B cell (primary cell): ENCODE measurements at regions not wholly inside any gene's neighbourhood (a gene's known extent, or its start where the extent isn't known, plus 50 kb on each side); places are given as distances from the start of the nearest gene placed in this dataset.

ENCODE experiments used
- ATAC-seq: fragments of 200-7000 bp; cut with Tn5 transposase; one replicate; pipeline ENCODE4 v1.10.0; 2021; ENCODE audit warnings: low read depth, mild to moderate bottlenecking, moderate number of reproducible peaks, moderate library complexity
- CTCF ChIA-PET: fragments of 350-600 bp; sonication (Branson Sonifier 250); formaldehyde crosslinking; loops from one replicate; lab custom pipeline; 2021; ENCODE audit warnings: antibody characterized with exemption, inconsistent platforms; lab: Charles Lee
- POLR2A ChIA-PET: fragments of 350-600 bp; sonication (Branson Sonifier 250); formaldehyde crosslinking; loops from one replicate; lab custom pipeline; 2021; ENCODE audit warnings: antibody characterized with exemption; lab: Charles Lee
- DNase-seq: peaks from one replicate; pipeline ENCODE4 v3.0.0; 2013
- H2AFZ ChIP-seq: 2 replicates; pipeline ENCODE4 v1.6.1; 2012; ENCODE audit warnings: mild to moderate bottlenecking, low read depth, low read length; ENCODE audit not compliant: insufficient read depth, poor library complexity, severe bottlenecking
- H3K27ac ChIP-seq, 2 donors: 1 replicate in 1 of 2; 2 replicates in 1 of 2; pipeline ENCODE4 v1.5.1; 2012 to 2013; ENCODE audit warnings: low read length in 2 of 2, mild to moderate bottlenecking in 2 of 2, moderate library complexity in 1 of 2
- H3K27me3 ChIP-seq, 4 experiments: fragments of 200-600 bp in 1 of 4; sonication (generic) in 1 of 4; replicated peaks in 1 of 4; 1 replicate in 2 of 4; 2 replicates in 2 of 4; pipeline versions ENCODE4 v1.6.1 to v1.7.0; 2013 to 2016; ENCODE audit warnings: low read length in 3 of 4, mild to moderate bottlenecking in 2 of 4, mixed read lengths in 1 of 4, moderate library complexity in 1 of 4; ENCODE audit not compliant: insufficient read depth in 4 of 4, control insufficient read depth in 3 of 4; ENCODE audit errors: control extremely low read depth in 1 of 4
- H3K36me3 ChIP-seq, 2 experiments: replicated peaks in 1 of 2; 1 replicate in 1 of 2; 2 replicates in 1 of 2; pipeline versions ENCODE4 v1.6.1 to v1.7.1; 2013; ENCODE audit warnings: low read length in 1 of 2; ENCODE audit not compliant: insufficient read depth in 2 of 2, control insufficient read depth in 1 of 2; ENCODE audit errors: control extremely low read depth in 1 of 2, extremely low read depth in 1 of 2
- H3K4me1 ChIP-seq, 2 donors: fragments of 200-600 bp in 1 of 2; sonication (generic) in 1 of 2; 1 replicate in 1 of 2; 2 replicates in 1 of 2; pipeline versions ENCODE4 v1.5.1 to v1.6.1; 2013 to 2017; ENCODE audit warnings: low read length in 2 of 2; ENCODE audit not compliant: control insufficient read depth in 2 of 2, insufficient read depth in 2 of 2
- H3K4me2 ChIP-seq: replicated peaks from 2 replicates; pipeline ENCODE3; 2012; ENCODE audit warnings: mild to moderate bottlenecking, low read depth, low read length; ENCODE audit not compliant: poor library complexity, severe bottlenecking
- H3K4me3 ChIP-seq, 5 experiments: fragments of 200-600 bp in 1 of 5; sonication (generic) in 1 of 5; 1 replicate in 3 of 5; 2 replicates in 2 of 5; pipeline versions ENCODE4 v1.5.1 to v1.7.0; 2011 to 2016; ENCODE audit warnings: low read length in 4 of 5, mild to moderate bottlenecking in 4 of 5, low read depth in 2 of 5, control low read depth in 1 of 5, moderate library complexity in 1 of 5; ENCODE audit not compliant: insufficient read depth in 1 of 5; ENCODE audit errors: control extremely low read depth in 1 of 5, extremely low read depth in 1 of 5
- H3K79me2 ChIP-seq: fragments of 200-600 bp; sonication (generic); one replicate; pipeline ENCODE4 v1.6.0; 2016; ENCODE audit warnings: low read length; ENCODE audit not compliant: control insufficient read depth, insufficient read depth
- H3K9ac ChIP-seq: fragments of 200-600 bp; sonication (generic); 2 replicates; pipeline ENCODE4 v1.6.1; 2017; ENCODE audit warnings: mild to moderate bottlenecking, low read length, moderate library complexity
- H3K9me3 ChIP-seq, 3 donors: one replicate each; pipeline versions ENCODE4 v1.6.1 to v1.7.1; 2013; ENCODE audit warnings: low read length in 2 of 3; ENCODE audit not compliant: control insufficient read depth in 2 of 3, insufficient read depth in 1 of 3; ENCODE audit errors: control extremely low read depth in 1 of 3
- H4K20me1 ChIP-seq: 2 replicates; pipeline ENCODE4 v1.6.0; 2012; ENCODE audit warnings: mild to moderate bottlenecking, low read length; ENCODE audit not compliant: insufficient read depth, control insufficient read depth, poor library complexity, severe bottlenecking
- H3K27ac Mint-ChIP-seq: one replicate; pipeline ENCODE4 v1.8.0; 2021; ENCODE audit warnings: mixed read lengths
- H3K27me3 Mint-ChIP-seq: one replicate; pipeline ENCODE4 v1.8.0; 2021; ENCODE audit warnings: mixed read lengths
- H3K4me1 Mint-ChIP-seq: one replicate; pipeline ENCODE4 v1.8.0; 2021; ENCODE audit warnings: mixed read lengths
- H3K4me3 Mint-ChIP-seq: one replicate; pipeline ENCODE4 v1.8.0; 2021; ENCODE audit warnings: mixed read lengths
- H3K9me3 Mint-ChIP-seq: one replicate; pipeline ENCODE4 v1.8.0; 2022; ENCODE audit warnings: mixed read lengths; ENCODE audit not compliant: insufficient read depth
- EZH2 ChIP-seq: IDR thresholded peaks from 2 replicates; pipeline ENCODE4 v1.6.1; 2012; ENCODE audit warnings: borderline replicate concordance, low read depth, mild to moderate bottlenecking, moderate library complexity, low read length; ENCODE audit not compliant: insufficient read depth, poor library complexity, severe bottlenecking
- WGBS: methylation state at CpG from one replicate; pipeline ENCODE4 v1.1.5; 2013; ENCODE audit warnings: missing lambda C conversion rate; ENCODE audit not compliant: insufficient coverage; 5-methylcytosine and 5-hydroxymethylcytosine counted together
- intact Hi-C: fragments of 100-400 bp; cut with micrococcal nuclease; formaldehyde crosslinking; loops from one replicate; pipeline ENCODE4 v1.10.0; 2022
- TF ChIP-seq, protein P1 (sequence below): fragments of 200-600 bp; IDR thresholded peaks from one replicate; pipeline ENCODE4 v1.8.0; 2022; ENCODE audit warnings: antibody characterized with exemption, mild to moderate bottlenecking

DNA sequence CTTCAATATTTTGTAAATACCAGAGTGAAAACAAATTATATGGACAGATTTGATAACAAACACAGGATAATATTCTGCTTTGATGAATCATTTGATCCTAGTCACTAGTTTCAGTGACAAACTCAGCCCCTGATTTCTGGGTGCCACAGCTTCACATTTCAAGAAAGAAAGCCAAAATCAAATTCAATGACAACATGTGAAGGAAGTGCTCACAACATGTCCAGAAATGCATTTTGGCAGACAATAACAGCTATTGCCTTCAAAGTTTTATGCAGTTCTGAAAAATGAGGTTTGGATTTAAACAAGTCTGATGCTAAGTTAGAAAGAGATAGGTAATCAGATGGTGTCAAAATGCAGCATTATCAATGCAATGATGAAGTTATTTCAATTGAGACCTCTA is 106.9 kb upstream of the PIEZO2 start:
- no peaks in the 10 kb centered on the region for H3K27me3 Mint-ChIP-seq
- H3K27ac ChIP-seq: no peak overlapping the region
- H2AFZ ChIP-seq: no peak overlapping the region
- POLR2A ChIA-PET: no interaction called here
- H4K20me1 ChIP-seq: no peaks in the 10 kb centered on the region
- ATAC-seq (no peak), DNase-seq (no peak)
- CTCF ChIA-PET: no interaction called here
- no peaks in the 10 kb centered on the region for H3K79me2 ChIP-seq
- H3K4me1 ChIP-seq: no peaks in the 10 kb centered on the region
- H3K4me1 Mint-ChIP-seq: no peaks in the 10 kb centered on the region
- H3K4me2 ChIP-seq: no peak overlapping the region
- no peak overlapping the region for H3K9ac ChIP-seq
- no peaks in the 10 kb centered on the region for H3K9me3 Mint-ChIP-seq
- no peak overlapping the region for H3K4me3 Mint-ChIP-seq
- intact Hi-C loops: no loop called here
- H3K4me3 ChIP-seq: no peak overlapping the region
- no peak overlapping the region for H3K27ac Mint-ChIP-seq
- H3K9me3 ChIP-seq: no peaks in the 10 kb centered on the region
- no peaks in the 10 kb centered on the region for H3K27me3 ChIP-seq
- H3K36me3 ChIP-seq: no peaks in the 10 kb centered on the region
- TF ChIP-seq, protein P1, sequence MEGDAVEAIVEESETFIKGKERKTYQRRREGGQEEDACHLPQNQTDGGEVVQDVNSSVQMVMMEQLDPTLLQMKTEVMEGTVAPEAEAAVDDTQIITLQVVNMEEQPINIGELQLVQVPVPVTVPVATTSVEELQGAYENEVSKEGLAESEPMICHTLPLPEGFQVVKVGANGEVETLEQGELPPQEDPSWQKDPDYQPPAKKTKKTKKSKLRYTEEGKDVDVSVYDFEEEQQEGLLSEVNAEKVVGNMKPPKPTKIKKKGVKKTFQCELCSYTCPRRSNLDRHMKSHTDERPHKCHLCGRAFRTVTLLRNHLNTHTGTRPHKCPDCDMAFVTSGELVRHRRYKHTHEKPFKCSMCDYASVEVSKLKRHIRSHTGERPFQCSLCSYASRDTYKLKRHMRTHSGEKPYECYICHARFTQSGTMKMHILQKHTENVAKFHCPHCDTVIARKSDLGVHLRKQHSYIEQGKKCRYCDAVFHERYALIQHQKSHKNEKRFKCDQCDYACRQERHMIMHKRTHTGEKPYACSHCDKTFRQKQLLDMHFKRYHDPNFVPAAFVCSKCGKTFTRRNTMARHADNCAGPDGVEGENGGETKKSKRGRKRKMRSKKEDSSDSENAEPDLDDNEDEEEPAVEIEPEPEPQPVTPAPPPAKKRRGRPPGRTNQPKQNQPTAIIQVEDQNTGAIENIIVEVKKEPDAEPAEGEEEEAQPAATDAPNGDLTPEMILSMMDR: no peak
- TF ChIP-seq EZH2: no peak

- no peak overlapping the region for H3K4me2 ChIP-seq
- no peaks in the 10 kb centered on the region for H3K27me3 Mint-ChIP-seq
- H2AFZ ChIP-seq: no peak overlapping the region
- H4K20me1 ChIP-seq: no peaks in the 10 kb centered on the region
- no peak for TF ChIP-seq EZH2
- TF ChIP-seq, protein P1: no peak
- ChIA-PET CTCF (no interaction called here), POLR2A (no interaction called here)
- no peaks in the 10 kb centered on the region for H3K4me1 Mint-ChIP-seq
- H3K9me3 Mint-ChIP-seq: no peaks in the 10 kb centered on the region
- no peaks in the 10 kb centered on the region for H3K36me3 ChIP-seq
- intact Hi-C loops: no loop called here
- no peak overlapping the region for H3K27ac ChIP-seq
- peaks cover 0 to 12% (median 0%) of the 10 kb centered on the region in 3 donors for H3K9me3 ChIP-seq
- no peak overlapping the region for H3K4me3 ChIP-seq
- H3K27me3 ChIP-seq: no peaks in the 10 kb centered on the region
- WGBS: no CpG with 5 or more reads among the region's 2 CpGs
- no peak overlapping the region for H3K9ac ChIP-seq
- DNase-seq: no peak
- H3K4me3 Mint-ChIP-seq: no peak overlapping the region
- ATAC-seq: no peak
- H3K27ac Mint-ChIP-seq: no peak overlapping the region
- H3K79me2 ChIP-seq: no peaks in the 10 kb centered on the region
- H3K4me1 ChIP-seq: no peaks in the 10 kb centered on the region
These were observed 102.5 kb upstream of the PIEZO2 start for GRCh38 chr18:11251891-11252270.
